ENCODE measurements at regions not wholly inside any gene's neighbourhood (a gene's known extent, or its start where the extent isn't known, plus 50 kb on each side); places are given as distances from the start of the nearest gene placed in this dataset.

GRCh38 chr12:93201990-93202389, 175.7 kb upstream of the NUDT4 start:
- DNase-seq (ENCODE audit: low spot score), result no peak
- Histone ChIP-seq H3K4me3 (no peak overlapping the region), H3K36me3 (no peaks in the 10 kb centered on the region), H3K9me3 (no peaks in the 10 kb centered on the region), H3K27me3 (no peaks in the 10 kb centered on the region), H3K27ac (no peak overlapping the region), H3K4me1 (peaks cover 0 to 30% of the 10 kb centered on the region in 2 donors)
- TF ChIP-seq, protein P1, sequence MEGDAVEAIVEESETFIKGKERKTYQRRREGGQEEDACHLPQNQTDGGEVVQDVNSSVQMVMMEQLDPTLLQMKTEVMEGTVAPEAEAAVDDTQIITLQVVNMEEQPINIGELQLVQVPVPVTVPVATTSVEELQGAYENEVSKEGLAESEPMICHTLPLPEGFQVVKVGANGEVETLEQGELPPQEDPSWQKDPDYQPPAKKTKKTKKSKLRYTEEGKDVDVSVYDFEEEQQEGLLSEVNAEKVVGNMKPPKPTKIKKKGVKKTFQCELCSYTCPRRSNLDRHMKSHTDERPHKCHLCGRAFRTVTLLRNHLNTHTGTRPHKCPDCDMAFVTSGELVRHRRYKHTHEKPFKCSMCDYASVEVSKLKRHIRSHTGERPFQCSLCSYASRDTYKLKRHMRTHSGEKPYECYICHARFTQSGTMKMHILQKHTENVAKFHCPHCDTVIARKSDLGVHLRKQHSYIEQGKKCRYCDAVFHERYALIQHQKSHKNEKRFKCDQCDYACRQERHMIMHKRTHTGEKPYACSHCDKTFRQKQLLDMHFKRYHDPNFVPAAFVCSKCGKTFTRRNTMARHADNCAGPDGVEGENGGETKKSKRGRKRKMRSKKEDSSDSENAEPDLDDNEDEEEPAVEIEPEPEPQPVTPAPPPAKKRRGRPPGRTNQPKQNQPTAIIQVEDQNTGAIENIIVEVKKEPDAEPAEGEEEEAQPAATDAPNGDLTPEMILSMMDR (IDR thresholded peaks at IDR 0.05), result no peak

DNA sequence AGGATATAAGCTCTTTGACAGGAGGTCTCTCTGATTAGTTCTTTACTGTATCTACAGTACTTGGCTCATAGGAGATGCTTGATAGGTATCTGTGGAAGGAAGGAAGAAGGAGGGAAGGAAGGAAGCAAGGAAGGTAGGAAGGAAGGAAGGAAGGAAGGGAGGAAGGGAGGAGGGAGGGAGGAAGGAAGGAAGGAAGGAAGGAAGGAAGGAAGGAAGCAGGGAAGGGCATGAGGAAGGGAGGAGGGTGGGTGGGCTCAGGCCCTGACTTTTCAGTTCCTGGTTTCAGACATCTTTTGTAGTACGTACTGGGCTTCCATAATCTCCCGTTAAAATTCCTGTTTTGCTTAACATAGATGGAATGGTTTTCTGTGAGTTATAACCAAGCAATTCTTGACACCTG, 175.0 kb upstream of the NUDT4 start:
- Histone ChIP-seq H3K27ac (no peak overlapping the region), H3K27me3 (no peaks in the 10 kb centered on the region), H3K4me3 (no peak overlapping the region), H3K4me1 (peaks cover 0 to 23% of the 10 kb centered on the region in 2 donors), H3K36me3 (no peaks in the 10 kb centered on the region), H3K9me3 (no peaks in the 10 kb centered on the region)
- TF ChIP-seq, protein P1 (IDR thresholded peaks at IDR 0.05), result no peak
- DNase-seq (ENCODE audit: low spot score), result no peak

DNA sequence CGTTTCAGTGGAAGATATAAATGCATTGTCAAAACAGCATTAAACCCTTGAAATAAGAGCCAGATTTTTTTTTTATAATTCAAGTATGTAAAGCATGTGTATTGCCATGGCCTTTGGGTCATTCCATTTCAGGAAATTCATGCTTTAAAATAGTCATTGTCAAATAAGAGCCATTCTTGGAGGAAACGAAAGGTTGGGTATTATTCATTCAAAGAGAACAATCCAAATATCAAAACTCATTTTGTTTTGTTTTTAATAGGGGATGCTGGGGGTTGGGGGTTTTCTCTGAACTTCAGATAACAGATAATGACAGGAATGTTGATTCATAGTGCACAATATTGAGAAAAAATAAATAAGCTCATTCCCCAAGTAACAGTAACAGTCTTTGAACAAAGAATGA, 174.4 kb upstream of the NUDT4 start:
- Histone ChIP-seq H3K27ac (no peak overlapping the region), H3K4me3 (no peak overlapping the region)

GRCh38 chr12:93204896-93205295, 172.8 kb upstream of the NUDT4 start:
- no peak for DNase-seq (ENCODE audit: low spot score)
- Histone ChIP-seq H3K27me3 (no peaks in the 10 kb centered on the region), H3K9me3 (no peaks in the 10 kb centered on the region), H3K27ac (no peak overlapping the region), H3K36me3 (no peaks in the 10 kb centered on the region), H3K4me1 (peaks cover 0 to 4% of the 10 kb centered on the region in 2 donors), H3K4me3 (no peak overlapping the region)
- TF ChIP-seq, protein P1 (IDR thresholded peaks at IDR 0.05), result no peak

More for the DNA sequence above, 174.4 kb upstream of the NUDT4 start:
- Histone ChIP-seq H3K36me3 (no peaks in the 10 kb centered on the region), H3K27me3 (no peaks in the 10 kb centered on the region), H3K4me1 (peaks cover 0 to 17% of the 10 kb centered on the region in 2 donors), H3K9me3 (no peaks in the 10 kb centered on the region)
- TF ChIP-seq, protein P1 (IDR thresholded peaks at IDR 0.05), result no peak
- DNase-seq (ENCODE audit: low spot score), result no peak

GRCh38 chr12:93205361-93205760, 172.4 kb upstream of the NUDT4 start:
- TF ChIP-seq, protein P1 (IDR thresholded peaks at IDR 0.05), result no peak
- no peak overlapping the region for H3K4me3 ChIP-seq
- no peaks in the 10 kb centered on the region for H3K9me3 ChIP-seq
- no peak for DNase-seq (ENCODE audit: low spot score)
- no peak overlapping the region for H3K27ac ChIP-seq
- no peaks in the 10 kb centered on the region for H3K27me3 ChIP-seq
- no peaks in the 10 kb centered on the region for H3K4me1 ChIP-seq
- no peaks in the 10 kb centered on the region for H3K36me3 ChIP-seq

GRCh38 chr12:93208011-93208410, 169.7 kb upstream of the NUDT4 start:
- Histone ChIP-seq H3K4me3 (no peak overlapping the region), H3K4me1 (no peaks in the 10 kb centered on the region), H3K36me3 (no peaks in the 10 kb centered on the region), H3K27me3 (no peaks in the 10 kb centered on the region), H3K27ac (no peak overlapping the region), H3K9me3 (no peaks in the 10 kb centered on the region)
- DNase-seq (ENCODE audit: low spot score), result no peak
- TF ChIP-seq, protein P1 (IDR thresholded peaks at IDR 0.05), result no peak
